ENCODE measurements at regions not wholly inside any gene's neighbourhood (a gene's known extent, or its start where the extent isn't known, plus 50 kb on each side); places are given as distances from the start of the nearest gene placed in this dataset.

GRCh38 chr21:16519644-16520043 is 789.9 kb downstream of the USP25 start:
- no peak for DNase-seq (ENCODE audit: extremely low read depth in 1 of 2, low read depth in 1 of 2)

DNA sequence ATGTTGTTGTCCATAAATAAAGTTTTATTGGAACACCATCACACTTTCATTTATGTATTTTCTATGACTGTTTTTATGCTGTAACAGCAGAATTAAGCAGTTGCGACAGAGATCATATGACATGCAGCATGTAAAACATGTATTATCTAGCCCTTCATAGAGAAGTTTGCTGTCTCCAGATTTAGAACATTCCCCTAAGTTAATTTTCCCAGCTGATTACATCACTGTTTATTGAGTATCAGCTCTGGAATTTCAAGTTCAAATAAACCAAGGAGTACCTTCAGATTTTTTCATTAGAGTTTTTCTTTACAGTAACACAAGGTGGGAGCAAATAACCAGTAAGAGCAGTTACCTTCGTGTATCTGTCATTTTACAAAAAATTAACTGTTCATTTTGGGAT is 792.8 kb downstream of the USP25 start:
- no peak for DNase-seq (ENCODE audit: extremely low read depth in 1 of 2, low read depth in 1 of 2)

- DNase-seq (ENCODE audit: extremely low read depth in 1 of 2, low read depth in 1 of 2) = no peak
Measured at GRCh38 chr21:16530656-16531055, 800.9 kb downstream of the USP25 start.

- DNase-seq (ENCODE audit: extremely low read depth in 1 of 2, low read depth in 1 of 2) = no peak
Measured at GRCh38 chr21:16532840-16533239, 803.1 kb downstream of the USP25 start.

DNA sequence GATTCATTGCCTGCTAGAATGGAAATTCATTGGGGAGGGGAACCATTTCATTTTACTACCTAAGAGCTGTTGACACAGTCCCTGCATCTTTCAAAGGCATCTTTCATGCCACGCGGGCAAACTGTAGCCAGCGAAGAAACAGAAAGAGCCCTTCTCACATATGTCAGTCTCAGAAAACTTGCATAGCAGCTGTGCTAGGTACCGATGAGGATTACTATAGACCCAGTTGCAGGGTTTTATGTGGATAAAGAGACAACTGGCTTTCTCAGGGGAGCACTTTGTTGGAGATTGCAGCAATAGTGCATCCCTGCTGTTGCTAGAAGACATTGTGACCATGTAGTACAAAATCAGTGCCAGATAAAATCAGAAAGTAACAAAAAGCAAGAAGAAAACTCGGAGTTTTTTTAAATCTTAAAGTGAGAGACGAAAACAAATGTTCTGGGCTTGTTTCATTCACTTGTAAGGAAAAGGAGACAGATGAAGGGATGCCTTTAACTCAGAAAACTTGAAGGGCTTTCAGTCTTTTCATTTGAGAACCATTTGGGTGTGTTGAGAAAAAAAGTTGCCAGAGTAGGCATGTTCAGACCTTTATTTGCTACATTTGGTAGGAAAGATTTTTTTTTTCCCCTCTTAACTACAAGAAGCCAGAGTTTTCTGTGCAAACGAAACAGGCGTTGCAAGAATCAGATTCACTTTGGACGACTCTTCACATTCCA is 804.1 kb downstream of the USP25 start:
- no peak for DNase-seq (ENCODE audit: extremely low read depth in 1 of 2, low read depth in 1 of 2)

DNA sequence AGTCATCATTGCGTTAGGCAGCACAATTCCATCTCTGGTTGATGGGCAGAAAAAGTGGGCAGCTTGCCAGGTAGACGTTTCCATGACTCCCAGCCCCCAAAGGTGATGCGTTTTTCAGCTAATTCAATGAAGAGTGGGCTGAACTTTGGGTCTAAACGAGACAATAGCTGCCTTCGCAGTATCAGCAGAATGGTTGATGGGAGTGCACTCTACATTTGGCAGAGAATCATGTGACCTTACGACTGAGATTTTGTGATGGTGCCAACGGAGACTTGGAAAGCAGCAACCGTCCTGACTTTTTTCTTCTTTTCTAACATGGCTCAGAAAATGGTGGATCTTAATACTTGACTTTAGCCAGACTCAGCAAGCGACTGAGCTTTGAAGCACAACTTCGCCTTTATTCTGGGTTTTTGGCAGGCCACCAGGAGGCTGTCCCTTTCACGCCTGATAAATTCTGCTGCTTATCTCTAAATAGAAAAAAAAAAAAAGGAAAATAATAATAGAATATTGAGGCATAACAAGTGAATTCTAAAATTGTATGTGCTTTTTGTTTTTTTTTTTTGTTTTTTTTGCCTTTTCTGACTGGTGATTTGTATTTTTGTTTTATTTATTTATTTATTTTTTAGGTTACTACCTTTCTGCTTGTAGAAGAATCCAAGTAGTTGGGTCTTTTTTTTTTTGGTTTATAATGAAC is 804.8 kb downstream of the USP25 start:
- DNase-seq (ENCODE audit: extremely low read depth in 1 of 2, low read depth in 1 of 2) = no peak

GRCh38 chr21:16535102-16535422 is 805.3 kb downstream of the USP25 start:
- DNase-seq (ENCODE audit: extremely low read depth in 1 of 2, low read depth in 1 of 2) = no peak

DNA sequence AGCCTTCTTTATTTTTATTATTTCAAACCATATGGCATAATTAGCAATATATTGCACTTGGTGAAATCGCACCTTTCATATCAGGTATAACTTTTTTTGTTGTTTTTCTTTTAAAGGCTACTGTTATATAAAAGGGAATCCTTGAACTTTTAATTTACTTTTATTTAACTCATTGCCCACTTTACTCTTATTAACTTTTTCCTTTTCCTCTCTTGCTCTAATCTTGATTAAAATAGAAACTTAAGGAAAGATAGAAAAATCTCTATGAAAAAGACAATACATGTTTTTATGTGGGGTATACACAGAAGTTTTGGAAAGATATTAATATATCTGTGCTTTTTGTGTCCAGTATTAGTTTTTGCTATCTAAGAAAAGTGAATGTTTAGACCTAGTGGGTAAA is 805.8 kb downstream of the USP25 start:
- no peak for DNase-seq (ENCODE audit: extremely low read depth in 1 of 2, low read depth in 1 of 2)

DNA sequence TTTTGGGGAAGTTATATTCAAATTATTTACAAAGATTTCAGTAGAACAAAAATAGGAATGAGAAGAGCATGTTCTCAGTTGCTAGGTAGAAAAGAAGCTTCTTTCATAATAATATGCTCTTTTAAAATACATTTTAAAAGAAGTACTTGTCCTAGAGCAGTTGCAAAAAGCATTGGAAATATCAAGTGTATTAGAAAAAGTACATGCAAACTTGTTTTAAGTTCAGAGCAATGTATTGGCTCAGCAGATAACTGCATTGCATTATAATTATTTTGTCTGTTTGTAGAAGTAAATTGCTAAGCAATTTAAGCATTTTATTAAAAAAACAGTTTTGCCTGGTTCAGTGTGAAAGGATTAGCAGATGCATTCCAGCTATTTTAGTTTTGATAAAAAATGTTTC is 806.4 kb downstream of the USP25 start:
- DNase-seq (ENCODE audit: extremely low read depth in 1 of 2, low read depth in 1 of 2) = no peak

DNA sequence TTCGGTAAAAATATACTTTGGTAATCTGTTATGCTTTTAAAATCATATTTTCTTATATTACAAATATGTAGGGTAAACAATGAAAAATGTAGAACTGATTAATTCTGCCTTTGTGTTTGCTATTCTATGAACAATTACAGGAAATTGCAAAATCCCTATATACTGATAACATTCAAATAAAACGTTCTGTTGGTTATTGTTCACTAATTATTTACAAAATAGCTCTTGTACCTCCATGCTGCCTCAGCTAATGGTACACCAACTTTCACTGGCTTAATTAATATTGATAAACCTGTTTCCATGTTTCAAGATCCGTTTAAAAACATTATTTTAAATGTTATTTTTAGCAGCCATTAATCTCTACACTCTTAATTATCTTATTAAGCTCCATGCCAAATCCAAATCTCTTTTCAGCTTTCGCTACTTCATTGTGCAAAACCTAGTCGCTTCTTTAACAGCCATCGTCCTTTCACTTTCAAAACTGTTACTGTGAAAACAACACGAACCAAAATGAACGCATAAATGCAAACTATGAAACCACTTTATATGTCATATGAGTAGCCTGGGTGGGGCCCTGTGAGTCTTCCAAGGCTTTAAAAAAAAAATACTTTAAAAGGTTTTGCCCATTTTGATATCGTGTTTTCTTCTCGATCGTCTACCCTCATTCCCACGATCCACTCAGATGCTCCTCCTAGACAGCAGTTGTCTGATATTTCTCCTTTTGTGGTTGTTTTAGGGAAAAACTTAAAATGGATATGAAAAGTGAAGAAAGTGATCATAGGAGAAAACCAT is 807.1 kb downstream of the USP25 start:
- no peak for DNase-seq (ENCODE audit: extremely low read depth in 1 of 2, low read depth in 1 of 2)

DNA sequence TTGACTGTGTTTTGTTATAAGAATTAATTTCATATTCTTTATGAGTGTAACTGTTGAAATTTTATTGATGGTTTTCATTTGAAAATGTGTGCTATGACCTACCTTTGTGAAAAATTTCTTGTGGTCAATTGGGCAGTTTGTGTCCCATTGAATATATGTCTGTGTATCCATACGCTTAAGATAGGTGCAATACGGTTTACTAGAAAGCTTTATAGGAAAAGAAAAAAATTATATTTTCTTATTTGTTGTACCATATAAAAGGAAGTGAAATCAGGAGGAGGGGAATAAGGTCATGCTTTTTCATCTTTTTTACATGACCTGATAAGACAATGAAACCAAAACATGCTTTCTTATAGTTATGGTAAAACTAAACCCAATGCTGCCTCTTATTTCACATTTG is 807.7 kb downstream of the USP25 start:
- DNase-seq (ENCODE audit: extremely low read depth in 1 of 2, low read depth in 1 of 2) = no peak

DNA sequence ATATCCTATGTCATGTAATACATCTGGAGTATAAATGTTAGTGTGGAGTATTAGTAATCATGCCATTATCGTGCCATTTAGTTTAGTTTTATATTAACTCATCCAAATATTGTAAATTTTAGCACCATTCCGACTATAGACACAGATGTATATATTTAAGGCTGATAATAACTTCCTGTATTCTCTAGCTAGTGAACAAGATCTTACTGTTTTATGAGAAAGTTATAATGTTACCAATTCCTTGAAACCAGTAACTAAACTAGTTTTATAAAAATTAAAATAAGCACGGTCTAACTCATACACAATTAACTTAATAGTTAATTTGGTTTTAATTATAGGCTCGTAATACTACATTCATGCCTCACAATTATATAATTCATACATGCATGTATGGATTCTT is 808.6 kb downstream of the USP25 start:
- DNase-seq (ENCODE audit: extremely low read depth in 1 of 2, low read depth in 1 of 2) = no peak

- no peak for DNase-seq (ENCODE audit: extremely low read depth in 1 of 2, low read depth in 1 of 2)
Measured at GRCh38 chr21:16538936-16539440, 809.2 kb downstream of the USP25 start.

- no peak for DNase-seq (ENCODE audit: extremely low read depth in 1 of 2, low read depth in 1 of 2)
Measured at GRCh38 chr21:16540966-16541727, 811.4 kb downstream of the USP25 start.

DNA sequence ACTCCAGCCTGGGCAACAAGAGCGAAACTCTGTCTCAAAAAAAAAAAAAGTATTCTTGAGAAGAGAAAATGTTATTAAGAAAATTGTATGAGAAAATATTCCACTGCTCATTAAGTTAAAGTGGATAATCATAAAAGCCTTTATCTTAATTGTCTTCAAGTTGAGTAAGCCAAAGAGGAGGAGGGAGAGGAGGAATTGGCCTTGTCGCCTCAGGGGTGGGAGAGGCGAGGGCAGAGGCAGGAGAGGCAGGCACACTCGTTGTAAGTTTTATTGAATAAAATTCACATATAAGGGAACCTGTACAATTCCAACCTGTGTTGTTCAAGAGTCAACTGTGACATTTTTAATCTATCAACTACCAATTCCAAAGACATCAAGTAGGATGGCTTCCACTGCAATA is 820.3 kb downstream of the USP25 start:
- no peak for DNase-seq (ENCODE audit: extremely low read depth in 1 of 2, low read depth in 1 of 2)

DNA sequence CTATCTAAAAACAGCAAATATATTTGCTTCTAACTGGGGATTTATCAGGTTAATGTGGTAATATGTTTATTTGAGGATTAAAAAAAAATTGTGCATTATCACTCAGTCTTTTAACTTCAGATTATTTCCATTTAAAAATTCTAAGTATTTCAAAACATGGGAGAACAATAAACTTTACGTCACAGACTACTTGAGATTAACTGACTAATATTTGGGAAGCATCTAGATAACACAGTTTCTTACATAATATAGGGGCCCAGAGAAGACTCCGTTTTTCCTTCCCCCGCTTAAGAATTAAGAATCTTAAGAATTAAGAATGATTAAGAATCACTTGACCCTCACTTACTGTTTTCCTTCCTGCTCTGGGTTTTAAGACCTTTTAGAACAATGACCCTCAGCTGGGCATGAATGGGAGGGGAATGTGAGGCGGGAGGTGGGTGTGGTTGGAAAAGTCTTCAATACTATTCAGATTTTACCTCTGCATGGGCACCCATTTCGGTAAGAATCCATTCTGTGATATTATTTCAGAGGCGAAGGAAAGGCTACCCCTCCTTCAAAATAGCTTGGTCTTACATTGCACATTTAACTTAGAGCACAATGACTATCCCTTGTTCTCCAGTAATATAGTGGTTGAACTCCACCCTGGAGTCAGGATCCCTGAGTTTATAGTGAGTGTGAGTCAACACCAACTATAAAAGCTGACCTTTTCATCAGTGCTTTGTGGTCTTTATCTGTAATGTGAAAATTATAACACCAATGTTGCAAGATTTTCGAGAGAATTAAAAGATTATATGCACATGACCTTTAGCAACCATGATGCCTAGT is 821.3 kb downstream of the USP25 start:
- no peak for DNase-seq (ENCODE audit: extremely low read depth in 1 of 2, low read depth in 1 of 2)

DNA sequence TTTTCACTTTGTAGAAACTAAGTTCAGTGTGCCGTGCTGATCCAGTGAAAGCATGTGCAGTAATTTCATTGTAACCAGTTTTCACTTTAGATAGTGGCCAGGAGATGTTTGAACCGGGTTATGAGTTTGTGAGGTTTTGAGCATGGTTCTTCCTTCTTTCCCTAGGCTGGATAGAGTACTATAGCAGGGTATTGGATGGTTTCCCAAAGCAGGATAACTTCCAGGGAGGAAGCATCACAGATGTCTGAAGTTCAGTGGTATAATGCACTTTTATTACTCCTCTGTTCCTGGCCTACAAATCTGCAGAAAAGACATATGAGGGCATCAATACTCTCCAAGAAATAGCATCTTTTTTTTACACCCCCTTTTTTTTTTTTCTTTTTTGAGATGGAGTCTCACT is 823.1 kb downstream of the USP25 start:
- no peak for DNase-seq (ENCODE audit: extremely low read depth in 1 of 2, low read depth in 1 of 2)

DNA sequence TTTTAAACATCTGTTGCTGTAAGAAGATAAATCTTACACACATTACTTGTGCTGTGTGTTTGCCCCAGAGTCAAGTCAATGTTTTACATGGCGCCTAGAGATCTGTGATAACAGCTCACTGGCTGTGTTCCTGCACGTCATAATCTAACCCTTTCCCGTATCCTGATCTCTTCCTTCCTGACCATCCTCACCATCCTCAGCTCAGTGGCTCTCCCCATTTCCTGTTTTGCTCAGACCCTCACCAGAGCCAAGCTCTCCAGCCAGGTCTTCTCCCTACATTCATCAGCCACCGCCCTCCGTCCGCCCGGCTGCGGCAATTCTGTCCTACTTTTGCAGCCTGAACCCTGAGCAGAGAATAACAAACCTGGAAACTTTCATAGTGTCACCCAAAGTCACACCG is 824.7 kb downstream of the USP25 start:
- DNase-seq (ENCODE audit: extremely low read depth in 1 of 2, low read depth in 1 of 2) = no peak

GRCh38 chr21:16563116-16563515 is 833.3 kb downstream of the USP25 start:
- DNase-seq (ENCODE audit: extremely low read depth in 1 of 2, low read depth in 1 of 2) = no peak

DNA sequence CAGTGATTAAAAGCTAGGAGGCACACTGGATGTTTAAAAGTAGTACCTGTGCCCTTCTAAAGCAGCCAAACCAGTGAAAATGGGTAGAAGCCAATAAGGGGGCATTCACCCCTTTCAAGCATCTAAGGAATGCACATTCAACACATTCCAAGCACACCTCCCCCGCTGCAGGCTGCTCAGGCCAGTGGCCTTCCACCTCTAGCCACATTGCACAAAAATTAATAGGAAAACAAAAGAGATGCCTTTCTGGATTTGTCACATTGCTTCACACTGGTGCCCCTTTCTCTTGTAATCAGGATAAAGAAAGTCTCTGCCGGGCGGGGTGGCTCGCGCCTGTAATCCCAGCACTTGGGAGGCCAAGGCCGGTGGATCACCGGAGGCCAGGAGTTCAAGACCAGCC is 834.0 kb downstream of the USP25 start:
- DNase-seq (ENCODE audit: extremely low read depth in 1 of 2, low read depth in 1 of 2) = no peak

Measured in stimulated activated CD8-positive, alpha-beta memory T cell treated with anti-CD3 and anti-CD28 coated beads, Interleukin-7, amount 100 ng/mL, for 48 hours (primary cell).